SHP77 (cell line): ENCODE measurements at regions not wholly inside any gene's neighbourhood (a gene's known extent, or its start where the extent isn't known, plus 50 kb on each side); places are given as distances from the start of the nearest gene placed in this dataset.

ENCODE experiments used
- DNase-seq, 2 experiments: peaks; one replicate each; lab custom pipeline; 2025; lab: John Stamatoyannopoulos, UW

- no peak for DNase-seq
These were observed 666.8 kb upstream of the ARPP21 start for GRCh38 chr3:34972481-34972880.

- DNase-seq = no peak
These were observed 665.7 kb upstream of the ARPP21 start for GRCh38 chr3:34973586-34973985.

GRCh38 chr3:34983631-34984030 lies 655.7 kb upstream of the ARPP21 start:
- DNase-seq = no peak

GRCh38 chr3:34988296-34988695 lies 651.0 kb upstream of the ARPP21 start:
- no peak for DNase-seq

- DNase-seq = no peak
These were observed 643.4 kb upstream of the ARPP21 start for GRCh38 chr3:34995796-34996430.

GRCh38 chr3:34998902-34999301 lies 640.4 kb upstream of the ARPP21 start:
- no peak for DNase-seq

- no peak for DNase-seq
These were observed 627.1 kb upstream of the ARPP21 start for GRCh38 chr3:35012214-35012613.

- no peak for DNase-seq
These were observed 611.2 kb upstream of the ARPP21 start for GRCh38 chr3:35028157-35028556.

GRCh38 chr3:35042210-35042991 lies 596.9 kb upstream of the ARPP21 start:
- peak; percentile 32 to 71 for DNase-seq

GRCh38 chr3:35043040-35043439 lies 596.3 kb upstream of the ARPP21 start:
- DNase-seq = no peak

GRCh38 chr3:35044190-35044589 lies 595.1 kb upstream of the ARPP21 start:
- DNase-seq = no peak

GRCh38 chr3:35045118-35045517 lies 594.2 kb upstream of the ARPP21 start:
- DNase-seq = no peak

- no peak for DNase-seq
These were observed 574.6 kb upstream of the ARPP21 start for GRCh38 chr3:35064761-35065160.

GRCh38 chr3:35065891-35066290 lies 573.4 kb upstream of the ARPP21 start:
- no peak for DNase-seq

- no peak for DNase-seq
These were observed 571.6 kb upstream of the ARPP21 start for GRCh38 chr3:35067750-35068149.

GRCh38 chr3:35070088-35070487 lies 569.2 kb upstream of the ARPP21 start:
- no peak for DNase-seq

GRCh38 chr3:35071772-35072171 lies 567.6 kb upstream of the ARPP21 start:
- DNase-seq = no peak

- no peak for DNase-seq
These were observed 560.5 kb upstream of the ARPP21 start for GRCh38 chr3:35078780-35079179.

- DNase-seq = no peak
These were observed 559.9 kb upstream of the ARPP21 start for GRCh38 chr3:35079403-35079802.

GRCh38 chr3:35081899-35082298 lies 557.4 kb upstream of the ARPP21 start:
- no peak for DNase-seq

GRCh38 chr3:35088943-35089342 lies 550.4 kb upstream of the ARPP21 start:
- DNase-seq = peak in 1 of 2 experiments; percentile 7

GRCh38 chr3:35114686-35115085 lies 524.6 kb upstream of the ARPP21 start:
- DNase-seq = no peak

- no peak for DNase-seq
These were observed 519.3 kb upstream of the ARPP21 start for GRCh38 chr3:35120026-35120425.

GRCh38 chr3:35137612-35138011 lies 501.7 kb upstream of the ARPP21 start:
- DNase-seq = peak in 1 of 2 experiments; percentile 7
